MM.1S (cell line): ENCODE measurements at regions not wholly inside any gene's neighbourhood (a gene's known extent, or its start where the extent isn't known, plus 50 kb on each side); places are given as distances from the start of the nearest gene placed in this dataset.

Experiments
- EZH2phosphoT487 ChIP-seq: fragments of 300-600 bp; sonication (generic); IDR thresholded peaks from 2 replicates; pipeline ENCODE4 v1.6.1; 2018; ENCODE audit warnings: antibody characterized with exemption, low read length
- TF ChIP-seq, protein P1 (sequence below): fragments of 300-600 bp; sonication (generic); IDR thresholded peaks from 2 replicates; pipeline ENCODE4 v1.5.1; 2016; ENCODE audit warnings: antibody characterized with exemption, low read length, mixed read lengths

DNA sequence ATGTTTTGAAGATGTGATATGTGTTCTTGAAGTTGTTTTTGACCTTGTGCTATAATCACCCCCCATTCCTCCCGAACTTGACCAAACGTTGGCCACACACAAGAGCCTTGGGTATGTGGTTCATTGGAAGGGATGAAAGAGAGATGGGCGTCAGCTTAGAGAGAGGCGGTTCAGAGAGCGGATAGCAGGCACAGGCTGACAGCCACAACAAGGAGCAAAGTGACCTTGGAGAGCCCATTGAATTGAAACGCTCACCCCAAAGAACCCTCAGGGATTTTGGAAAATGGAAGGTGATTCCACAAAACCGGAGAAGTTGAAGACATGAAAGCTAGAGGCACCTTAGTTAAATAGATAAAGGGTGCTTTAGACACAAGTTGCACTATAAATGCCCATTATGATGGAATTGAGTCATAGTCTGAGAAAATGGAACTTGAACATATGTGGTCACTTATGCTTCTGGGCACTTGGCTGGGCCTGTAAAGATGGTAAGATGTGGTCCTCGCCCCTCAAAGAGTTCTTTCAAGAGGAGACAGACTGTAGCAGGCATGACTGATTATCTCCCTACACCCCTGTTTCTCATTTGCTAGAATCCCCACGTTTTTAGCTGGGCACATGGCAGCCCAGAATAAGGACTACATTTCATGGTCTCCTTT lies 188.5 kb upstream of the HAAO start:
- TF ChIP-seq, protein P1, sequence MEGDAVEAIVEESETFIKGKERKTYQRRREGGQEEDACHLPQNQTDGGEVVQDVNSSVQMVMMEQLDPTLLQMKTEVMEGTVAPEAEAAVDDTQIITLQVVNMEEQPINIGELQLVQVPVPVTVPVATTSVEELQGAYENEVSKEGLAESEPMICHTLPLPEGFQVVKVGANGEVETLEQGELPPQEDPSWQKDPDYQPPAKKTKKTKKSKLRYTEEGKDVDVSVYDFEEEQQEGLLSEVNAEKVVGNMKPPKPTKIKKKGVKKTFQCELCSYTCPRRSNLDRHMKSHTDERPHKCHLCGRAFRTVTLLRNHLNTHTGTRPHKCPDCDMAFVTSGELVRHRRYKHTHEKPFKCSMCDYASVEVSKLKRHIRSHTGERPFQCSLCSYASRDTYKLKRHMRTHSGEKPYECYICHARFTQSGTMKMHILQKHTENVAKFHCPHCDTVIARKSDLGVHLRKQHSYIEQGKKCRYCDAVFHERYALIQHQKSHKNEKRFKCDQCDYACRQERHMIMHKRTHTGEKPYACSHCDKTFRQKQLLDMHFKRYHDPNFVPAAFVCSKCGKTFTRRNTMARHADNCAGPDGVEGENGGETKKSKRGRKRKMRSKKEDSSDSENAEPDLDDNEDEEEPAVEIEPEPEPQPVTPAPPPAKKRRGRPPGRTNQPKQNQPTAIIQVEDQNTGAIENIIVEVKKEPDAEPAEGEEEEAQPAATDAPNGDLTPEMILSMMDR, result no peak
- no peak for TF ChIP-seq EZH2phosphoT487
